ENCODE measurements at regions not wholly inside any gene's neighbourhood (a gene's known extent, or its start where the extent isn't known, plus 50 kb on each side); places are given as distances from the start of the nearest gene placed in this dataset.
"Not testable (repeated sequence)": the region's sequence is repeated elsewhere in the genome, so short reads cannot be mapped to it uniquely, and the experiment has no call there.

GRCh38 chr17:71639865-71640264 lies 481.0 kb upstream of the SOX9 start:
- H3K27me3 Mint-ChIP-seq (ENCODE audit: insufficient read depth, low read depth, poor library complexity), result peaks cover 2% of the 10 kb centered on the region

DNA sequence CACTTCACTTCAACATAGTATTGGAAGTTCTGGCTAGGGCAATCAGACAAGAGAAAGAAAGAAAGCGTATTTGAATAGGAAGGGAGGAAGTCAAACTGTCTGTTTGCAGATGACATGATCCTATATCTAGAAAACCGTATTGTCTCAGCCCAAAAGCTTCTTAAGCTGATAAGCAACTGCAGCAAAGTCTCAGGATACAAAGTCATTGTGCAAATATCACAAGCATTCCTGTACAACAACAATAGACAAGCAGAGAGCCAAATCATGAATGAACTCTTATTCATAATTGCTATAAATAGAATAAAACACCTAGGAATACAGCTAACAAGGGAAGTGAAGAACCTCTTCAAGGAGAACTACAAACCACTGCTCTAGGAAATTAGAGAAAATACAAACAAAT lies 473.9 kb upstream of the SOX9 start:
- H3K4me2 ChIP-seq; DNase-seq (ENCODE audit: low spot score); H3K4me1 ChIP-seq (ENCODE audit: insufficient read depth); H3F3A ChIP-seq (replicated peaks; ENCODE audit: low read depth); H3K27ac ChIP-seq (ENCODE audit: low read depth); H3K27ac Mint-ChIP-seq; H4K20me1 ChIP-seq (replicated peaks; ENCODE audit: insufficient read depth); H3K27me3 ChIP-seq (ENCODE audit: insufficient read depth); H3K4me3 Mint-ChIP-seq; H3K79me2 ChIP-seq (replicated peaks; ENCODE audit: insufficient read depth); ATAC-seq; H3K4me3 ChIP-seq; H2AFZ ChIP-seq; H3K27me3 Mint-ChIP-seq (ENCODE audit: insufficient read depth, low read depth, poor library complexity); H3K36me3 ChIP-seq (ENCODE audit: insufficient read depth); H3K4me1 Mint-ChIP-seq; H3K36me3 Mint-ChIP-seq (ENCODE audit: low read depth); H3K9me2 ChIP-seq (ENCODE audit: insufficient read depth): not testable (repeated sequence)
- peaks cover 14% of the 10 kb centered on the region; the same call in 2 of the 3 replicates for H3K9me3 Mint-ChIP-seq

More at GRCh38 chr17:71639865-71640264, 481.0 kb upstream of the SOX9 start:
- H3K4me1 Mint-ChIP-seq, result no peaks in the 10 kb centered on the region
- Histone ChIP-seq H3K9me2 (ENCODE audit: insufficient read depth) (0 out of 2 replicates have a peak, but pooled peaks cover 8% of the 10 kb centered on the region), H3K4me2 (no peak overlapping the region), H3K27ac (ENCODE audit: low read depth) (no peak overlapping the region), H3K79me2 (replicated peaks; ENCODE audit: insufficient read depth) (no peaks in the 10 kb centered on the region), H3K4me1 (ENCODE audit: insufficient read depth) (no peaks in the 10 kb centered on the region), H3K36me3 (ENCODE audit: insufficient read depth) (no peaks in the 10 kb centered on the region), H3K4me3 (no peak overlapping the region), H4K20me1 (replicated peaks; ENCODE audit: insufficient read depth) (no peaks in the 10 kb centered on the region), H3F3A (replicated peaks; ENCODE audit: low read depth) (no peaks in the 10 kb centered on the region), H3K27me3 (ENCODE audit: insufficient read depth) (no peaks in the 10 kb centered on the region), H2AFZ (no peak overlapping the region)
- no peaks in the 10 kb centered on the region for H3K9me3 Mint-ChIP-seq
- H3K4me3 Mint-ChIP-seq, result no peak overlapping the region
- H3K36me3 Mint-ChIP-seq (ENCODE audit: low read depth), result no peaks in the 10 kb centered on the region
- TF ChIP-seq REST (IDR thresholded peaks at IDR 0.05; ENCODE audit: unreplicated experiment) (no peak), ZNF331 (CRISPR knock-in tag; IDR thresholded peaks at IDR 0.05; ENCODE audit: low read depth) (no peak)
- no peak for ATAC-seq
- no peak for DNase-seq (ENCODE audit: low spot score)
- H3K27ac Mint-ChIP-seq, result no peak overlapping the region

DNA sequence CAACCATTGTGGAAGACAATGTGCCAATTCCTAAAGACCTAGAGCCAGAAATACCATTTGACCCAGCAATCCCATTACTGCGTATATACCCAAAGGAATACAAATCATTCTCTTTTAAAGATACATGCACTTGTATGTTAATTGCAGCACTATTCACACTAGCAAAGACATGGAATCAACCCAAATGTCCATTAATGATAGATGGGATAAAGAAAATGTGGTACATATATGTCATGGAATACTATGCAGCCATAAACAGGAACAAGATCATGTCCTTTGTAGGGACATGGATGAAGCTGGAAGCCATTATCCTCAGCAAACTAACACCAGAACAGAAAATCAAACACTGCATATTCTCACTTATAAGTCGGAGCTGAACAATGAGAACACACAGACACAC lies 472.5 kb upstream of the SOX9 start:
- not testable (repeated sequence) for H3F3A ChIP-seq (replicated peaks; ENCODE audit: low read depth); H3K27me3 Mint-ChIP-seq (ENCODE audit: insufficient read depth, low read depth, poor library complexity); H3K27me3 ChIP-seq (ENCODE audit: insufficient read depth); H3K9me2 ChIP-seq (ENCODE audit: insufficient read depth); H3K4me3 Mint-ChIP-seq; H3K27ac Mint-ChIP-seq; H3K79me2 ChIP-seq (replicated peaks; ENCODE audit: insufficient read depth); H3K4me2 ChIP-seq; H3K4me1 ChIP-seq (ENCODE audit: insufficient read depth); H3K36me3 Mint-ChIP-seq (ENCODE audit: low read depth); H2AFZ ChIP-seq; H3K4me3 ChIP-seq; H3K36me3 ChIP-seq (ENCODE audit: insufficient read depth); ATAC-seq; DNase-seq (ENCODE audit: low spot score); H3K27ac ChIP-seq (ENCODE audit: low read depth); H3K4me1 Mint-ChIP-seq; H4K20me1 ChIP-seq (replicated peaks; ENCODE audit: insufficient read depth)
- H3K9me3 Mint-ChIP-seq, result peaks cover 14% of the 10 kb centered on the region; the same call in 2 of the 3 replicates

All from GM23338 (cell line).